Head of caudate nucleus (tissue), 42 donors: ENCODE measurements at regions not wholly inside any gene's neighbourhood (a gene's known extent, or its start where the extent isn't known, plus 50 kb on each side); places are given as distances from the start of the nearest gene placed in this dataset.
A peak's percentile ranks its signal among the peaks of the same experiment; 100 is the strongest.
"Not testable (repeated sequence)": the region's sequence is repeated elsewhere in the genome, so short reads cannot be mapped to it uniquely, and the experiment has no call there.

Experiments
- DNase-seq, 42 donors: peaks; one replicate each; pipeline versions ENCODE4 v3.0.0 to v3.0.0-alpha.2; 2020 to 2021; ENCODE audit warnings: mixed read lengths in 7 of 42
- intact Hi-C: fragments of 100-400 bp; cut with DNase I; formaldehyde crosslinking; loops from one replicate; pipeline ENCODE4 v1.15.0; 2022

- intact Hi-C loops, result no loop called here
These were observed 784.8 kb downstream of the TBC1D22A start for GRCh38 chr22:47547239-47547661.

GRCh38 chr22:47544696-47545095 is 782.2 kb downstream of the TBC1D22A start:
- intact Hi-C loops, result no loop called here
- peak in 1 of 42 donors; percentile 17 for DNase-seq

More at GRCh38 chr22:47547239-47547661, 784.8 kb downstream of the TBC1D22A start:
- DNase-seq, result peak in 6 of 42 donors; percentile 1 to 26 (median 10)

- DNase-seq, result no peak
- intact Hi-C loops, result no loop called here
These were observed 781.0 kb downstream of the TBC1D22A start for GRCh38 chr22:47543447-47543846.

GRCh38 chr22:47540011-47540410 is 777.6 kb downstream of the TBC1D22A start:
- intact Hi-C loops, result no loop called here

GRCh38 chr22:47539374-47539773 is 776.9 kb downstream of the TBC1D22A start:
- intact Hi-C loops, result no loop called here
- DNase-seq, result no peak

More at GRCh38 chr22:47540011-47540410, 777.6 kb downstream of the TBC1D22A start:
- no peak for DNase-seq

- intact Hi-C loops, result no loop called here
- DNase-seq, result no peak
These were observed 773.2 kb downstream of the TBC1D22A start for GRCh38 chr22:47535681-47536080.

GRCh38 chr22:47534804-47535410 is 772.5 kb downstream of the TBC1D22A start:
- peak in 1 of 42 donors; percentile 33 for DNase-seq
- intact Hi-C loops, result no loop called here

- peak in 2 of 42 donors; percentile 5 to 26 for DNase-seq
- intact Hi-C loops, result no loop called here
These were observed 771.7 kb downstream of the TBC1D22A start for GRCh38 chr22:47533961-47534803.

GRCh38 chr22:47517062-47517461 is 754.6 kb downstream of the TBC1D22A start:
- DNase-seq, result no peak
- intact Hi-C loops, result no loop called here

GRCh38 chr22:47515384-47516125 is 753.1 kb downstream of the TBC1D22A start:
- intact Hi-C loops, result no loop called here
- DNase-seq, result no peak

GRCh38 chr22:47512617-47513016 is 750.2 kb downstream of the TBC1D22A start:
- intact Hi-C loops, result no loop called here
- DNase-seq, result no peak

- intact Hi-C loops, result no loop called here
- DNase-seq, result no peak
These were observed 742.5 kb downstream of the TBC1D22A start for GRCh38 chr22:47504962-47505361.

- intact Hi-C loops, result no loop called here
- no peak for DNase-seq
These were observed 736.6 kb downstream of the TBC1D22A start for GRCh38 chr22:47498969-47499495.

GRCh38 chr22:47497666-47498065 is 735.2 kb downstream of the TBC1D22A start:
- intact Hi-C loops, result no loop called here
- DNase-seq, result no peak

- intact Hi-C loops, result no loop called here
These were observed 732.7 kb downstream of the TBC1D22A start for GRCh38 chr22:47495110-47495509.

GRCh38 chr22:47488131-47488530 is 725.7 kb downstream of the TBC1D22A start:
- DNase-seq, intact Hi-C loops: not testable (repeated sequence)

More at GRCh38 chr22:47495110-47495509, 732.7 kb downstream of the TBC1D22A start:
- DNase-seq, result no peak

- DNase-seq, result no peak
- intact Hi-C loops, result no loop called here
These were observed 724.3 kb downstream of the TBC1D22A start for GRCh38 chr22:47486569-47487312.

- intact Hi-C loops, result no loop called here
- no peak for DNase-seq
These were observed 722.6 kb downstream of the TBC1D22A start for GRCh38 chr22:47484960-47485569.
